ENCODE measurements at regions not wholly inside any gene's neighbourhood (a gene's known extent, or its start where the extent isn't known, plus 50 kb on each side); places are given as distances from the start of the nearest gene placed in this dataset.

DNA sequence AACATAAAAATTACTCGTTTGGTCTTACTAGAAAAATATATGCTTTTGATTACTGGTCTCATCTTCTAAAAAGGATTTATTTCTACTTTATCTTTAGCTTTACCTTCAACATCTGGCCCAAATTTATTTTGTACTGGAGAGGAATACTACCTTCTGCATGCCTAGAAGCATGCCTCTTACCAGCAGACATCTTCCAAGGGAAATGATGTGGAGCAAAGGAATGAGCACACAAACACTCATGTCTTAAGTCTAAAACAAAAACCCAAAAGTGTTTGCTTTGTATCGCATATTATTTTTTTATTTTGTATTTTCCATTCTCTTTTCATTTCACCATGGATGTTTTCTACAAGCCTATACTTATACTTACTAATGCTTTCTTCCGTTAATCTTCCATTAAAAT is 304.6 kb upstream of the KCNMB2 start:
- no peak overlapping the region for H3K4me3 ChIP-seq (ENCODE audit: low read length)
- H2AFZ ChIP-seq (ENCODE audit: low read depth, low read length) = no peak overlapping the region
- H3K27me3 ChIP-seq (ENCODE audit: insufficient read depth, low read length) = no peaks in the 10 kb centered on the region
- H3K36me3 ChIP-seq (ENCODE audit: insufficient read depth, low read length) = no peaks in the 10 kb centered on the region
- no peaks in the 10 kb centered on the region for H3K9me3 ChIP-seq (ENCODE audit: low read length)
- no peaks in the 10 kb centered on the region for H3K4me1 ChIP-seq (ENCODE audit: insufficient read depth, low read length)

- no peaks in the 10 kb centered on the region for H3K27me3 ChIP-seq (ENCODE audit: insufficient read depth, low read length)
- no peaks in the 10 kb centered on the region for H3K9me3 ChIP-seq (ENCODE audit: low read length)
- H3K4me3 ChIP-seq (ENCODE audit: low read length) = no peak overlapping the region
- no peaks in the 10 kb centered on the region for H3K36me3 ChIP-seq (ENCODE audit: insufficient read depth, low read length)
- H2AFZ ChIP-seq (ENCODE audit: low read depth, low read length) = no peak overlapping the region
- peaks cover 4% of the 10 kb centered on the region for H3K4me1 ChIP-seq (ENCODE audit: insufficient read depth, low read length)
These were observed 302.7 kb upstream of the KCNMB2 start for GRCh38 chr3:178233371-178234071.

- Histone ChIP-seq H3K9me3 (ENCODE audit: low read length) (no peaks in the 10 kb centered on the region), H3K4me3 (ENCODE audit: low read length) (no peak overlapping the region), H3K27me3 (ENCODE audit: insufficient read depth, low read length) (no peaks in the 10 kb centered on the region), H3K4me1 (ENCODE audit: insufficient read depth, low read length) (peaks cover 6% of the 10 kb centered on the region), H2AFZ (ENCODE audit: low read depth, low read length) (no peak overlapping the region), H3K36me3 (ENCODE audit: insufficient read depth, low read length) (no peaks in the 10 kb centered on the region)
These were observed 299.5 kb upstream of the KCNMB2 start for GRCh38 chr3:178236555-178237277.

DNA sequence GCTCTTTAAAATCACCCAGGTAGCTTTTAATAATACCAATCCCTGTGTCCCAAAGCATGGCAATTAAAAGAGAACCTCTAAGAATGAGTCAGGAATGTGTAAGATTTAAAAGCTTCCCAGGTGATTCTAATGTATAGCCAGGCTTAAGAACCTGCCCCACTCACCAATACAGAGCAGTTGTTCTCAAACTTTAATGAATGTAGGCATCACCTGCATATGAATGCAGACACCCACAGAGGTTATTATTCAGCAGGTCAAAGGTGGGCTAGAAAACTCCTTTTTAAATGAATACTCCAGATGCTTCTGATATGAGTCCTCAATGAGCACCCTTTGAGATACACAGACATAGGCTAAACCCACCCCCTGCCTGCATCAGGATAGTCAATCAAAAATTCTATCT is 298.1 kb upstream of the KCNMB2 start:
- Histone ChIP-seq H3K27me3 (ENCODE audit: insufficient read depth, low read length) (no peaks in the 10 kb centered on the region), H3K4me1 (ENCODE audit: insufficient read depth, low read length) (peaks cover 6% of the 10 kb centered on the region), H3K36me3 (ENCODE audit: insufficient read depth, low read length) (no peaks in the 10 kb centered on the region), H3K4me3 (ENCODE audit: low read length) (no peak overlapping the region), H2AFZ (ENCODE audit: low read depth, low read length) (no peak overlapping the region), H3K9me3 (ENCODE audit: low read length) (no peaks in the 10 kb centered on the region)

DNA sequence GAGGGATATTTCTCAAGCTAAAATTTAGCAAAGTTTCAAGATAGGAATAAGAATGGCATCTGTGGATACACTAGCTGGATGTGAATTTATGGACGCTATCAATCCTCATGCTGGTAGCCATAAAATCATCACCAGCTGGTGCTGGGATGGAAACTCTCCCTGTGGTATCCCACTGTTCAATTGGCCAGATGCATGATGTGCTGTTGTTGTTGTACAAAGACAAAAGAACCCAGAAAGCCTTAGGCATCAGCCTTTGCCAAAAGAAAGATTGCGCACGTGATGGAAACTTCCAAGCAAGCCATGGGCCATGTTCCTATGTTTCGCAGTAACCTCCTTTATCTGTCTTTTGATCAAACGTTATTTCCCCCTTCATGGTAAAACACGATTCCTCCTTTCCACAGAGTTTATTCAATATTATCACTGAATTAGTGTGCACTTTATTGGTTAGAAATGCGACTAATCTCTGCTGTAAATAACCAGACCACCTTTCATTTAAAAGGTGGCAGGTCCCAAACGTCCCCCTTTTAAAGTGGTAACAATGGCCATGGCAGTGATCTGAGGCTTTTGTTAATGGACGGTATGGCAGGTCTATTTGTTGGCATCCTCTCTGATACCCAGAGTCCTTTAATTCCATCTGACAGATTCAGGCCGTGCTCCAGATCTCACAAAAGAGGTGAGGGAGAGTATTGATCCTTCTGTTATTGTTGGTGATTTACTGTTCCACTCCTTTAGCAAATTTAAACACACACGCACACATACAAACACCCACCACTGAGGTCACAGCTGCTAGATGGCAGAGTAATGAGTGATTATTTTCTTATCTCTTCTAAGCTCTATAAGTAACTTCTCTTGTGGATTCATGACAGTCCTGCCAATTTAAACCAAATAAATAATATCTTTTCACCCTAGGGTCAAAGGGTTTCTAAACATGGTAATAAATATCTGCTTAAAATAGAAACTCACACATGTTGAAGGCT is 291.2 kb upstream of the KCNMB2 start:
- H3K4me3 ChIP-seq (ENCODE audit: low read length) = no peak overlapping the region
- H3K27me3 ChIP-seq (ENCODE audit: insufficient read depth, low read length) = no peaks in the 10 kb centered on the region
- H3K36me3 ChIP-seq (ENCODE audit: insufficient read depth, low read length) = no peaks in the 10 kb centered on the region
- no peaks in the 10 kb centered on the region for H3K4me1 ChIP-seq (ENCODE audit: insufficient read depth, low read length)
- H3K9me3 ChIP-seq (ENCODE audit: low read length) = no peaks in the 10 kb centered on the region
- H2AFZ ChIP-seq (ENCODE audit: low read depth, low read length) = no peak overlapping the region

- Histone ChIP-seq H2AFZ (ENCODE audit: low read depth, low read length) (no peak overlapping the region), H3K27me3 (ENCODE audit: insufficient read depth, low read length) (no peaks in the 10 kb centered on the region), H3K4me3 (ENCODE audit: low read length) (no peak overlapping the region), H3K9me3 (ENCODE audit: low read length) (no peaks in the 10 kb centered on the region), H3K4me1 (ENCODE audit: insufficient read depth, low read length) (no peaks in the 10 kb centered on the region), H3K36me3 (ENCODE audit: insufficient read depth, low read length) (no peaks in the 10 kb centered on the region)
These were observed 290.2 kb upstream of the KCNMB2 start for GRCh38 chr3:178246004-178246403.

DNA sequence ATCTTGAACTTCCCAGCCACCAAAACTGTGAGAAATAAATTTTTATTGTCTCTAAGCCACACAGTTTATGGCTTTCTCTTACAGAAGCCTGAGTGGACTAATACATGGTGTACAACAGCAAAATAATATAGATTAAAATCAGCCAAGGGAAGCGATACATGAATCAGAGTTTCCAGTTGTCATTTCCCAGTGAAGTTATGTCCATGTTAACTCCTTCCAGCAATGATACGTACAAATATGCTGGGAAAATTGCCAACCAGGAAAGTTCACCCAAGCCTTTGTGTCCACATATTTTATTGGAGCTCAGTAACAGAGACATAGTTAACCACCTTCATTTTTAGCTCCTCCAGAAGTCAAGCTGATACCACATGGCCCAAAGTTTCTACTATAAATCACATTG is 280.9 kb upstream of the KCNMB2 start:
- no peaks in the 10 kb centered on the region for H3K27me3 ChIP-seq (ENCODE audit: insufficient read depth, low read length)
- H3K4me1 ChIP-seq (ENCODE audit: insufficient read depth, low read length) = no peaks in the 10 kb centered on the region
- no peak overlapping the region for H2AFZ ChIP-seq (ENCODE audit: low read depth, low read length)
- H3K36me3 ChIP-seq (ENCODE audit: insufficient read depth, low read length) = no peaks in the 10 kb centered on the region
- H3K4me3 ChIP-seq (ENCODE audit: low read length) = no peak overlapping the region
- H3K9me3 ChIP-seq (ENCODE audit: low read length) = no peaks in the 10 kb centered on the region

DNA sequence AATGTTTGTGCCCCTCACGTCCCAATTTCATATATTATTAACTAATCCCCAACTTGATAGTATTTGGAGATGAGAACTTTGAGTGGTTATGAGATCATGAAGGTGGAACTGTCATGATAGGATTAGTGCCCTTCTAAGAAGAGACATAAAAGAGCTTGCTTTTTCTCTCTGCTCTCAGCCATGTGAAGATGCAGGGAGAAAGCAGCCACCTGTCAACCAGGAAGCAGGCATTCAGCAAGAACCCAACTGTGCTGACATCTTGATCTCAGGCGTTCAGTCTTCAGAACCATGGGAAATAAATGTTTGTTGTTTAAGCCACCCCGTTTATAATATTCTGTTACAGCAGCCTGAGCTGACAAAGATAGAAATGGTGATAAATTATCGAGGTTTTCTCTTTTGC is 278.7 kb upstream of the KCNMB2 start:
- H3K9me3 ChIP-seq (ENCODE audit: low read length) = no peaks in the 10 kb centered on the region
- no peaks in the 10 kb centered on the region for H3K27me3 ChIP-seq (ENCODE audit: insufficient read depth, low read length)
- H3K36me3 ChIP-seq (ENCODE audit: insufficient read depth, low read length) = no peaks in the 10 kb centered on the region
- peaks cover 11% of the 10 kb centered on the region for H3K4me1 ChIP-seq (ENCODE audit: insufficient read depth, low read length)
- H2AFZ ChIP-seq (ENCODE audit: low read depth, low read length) = no peak overlapping the region
- no peak overlapping the region for H3K4me3 ChIP-seq (ENCODE audit: low read length)

DNA sequence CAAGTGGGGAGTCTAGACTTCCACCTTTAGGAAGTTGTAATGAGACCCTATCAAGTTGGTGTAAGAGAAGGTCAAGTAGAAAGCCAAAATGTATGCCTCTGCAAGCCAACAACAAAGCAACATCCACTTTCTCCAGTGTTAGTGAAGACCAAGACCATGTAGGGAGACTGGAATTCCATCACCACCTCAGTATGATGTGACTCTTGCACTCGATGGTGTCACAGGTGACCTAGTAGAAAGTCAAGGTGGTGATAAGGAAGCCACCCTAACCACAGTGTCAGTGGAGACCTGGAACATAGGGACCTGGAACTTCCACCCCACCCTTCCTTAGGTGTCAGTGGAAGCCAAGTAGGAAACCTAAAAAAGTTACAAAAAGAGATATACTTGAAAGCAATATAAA is 278.1 kb upstream of the KCNMB2 start:
- H3K4me3 ChIP-seq (ENCODE audit: low read length) = no peak overlapping the region
- H2AFZ ChIP-seq (ENCODE audit: low read depth, low read length) = no peak overlapping the region
- H3K36me3 ChIP-seq (ENCODE audit: insufficient read depth, low read length) = no peaks in the 10 kb centered on the region
- H3K4me1 ChIP-seq (ENCODE audit: insufficient read depth, low read length) = peaks cover 11% of the 10 kb centered on the region
- no peaks in the 10 kb centered on the region for H3K27me3 ChIP-seq (ENCODE audit: insufficient read depth, low read length)
- H3K9me3 ChIP-seq (ENCODE audit: low read length) = no peaks in the 10 kb centered on the region

GRCh38 chr3:178259703-178260102 is 276.5 kb upstream of the KCNMB2 start:
- H2AFZ ChIP-seq (ENCODE audit: low read depth, low read length) = no peak overlapping the region
- H3K4me1 ChIP-seq (ENCODE audit: insufficient read depth, low read length) = peaks cover 11% of the 10 kb centered on the region
- H3K4me3 ChIP-seq (ENCODE audit: low read length) = no peak overlapping the region
- H3K9me3 ChIP-seq (ENCODE audit: low read length) = no peaks in the 10 kb centered on the region
- no peaks in the 10 kb centered on the region for H3K36me3 ChIP-seq (ENCODE audit: insufficient read depth, low read length)
- no peaks in the 10 kb centered on the region for H3K27me3 ChIP-seq (ENCODE audit: insufficient read depth, low read length)

GRCh38 chr3:178260887-178261565 is 275.2 kb upstream of the KCNMB2 start:
- Histone ChIP-seq H2AFZ (ENCODE audit: low read depth, low read length) (no peak overlapping the region), H3K4me3 (ENCODE audit: low read length) (no peak overlapping the region), H3K27me3 (ENCODE audit: insufficient read depth, low read length) (no peaks in the 10 kb centered on the region), H3K36me3 (ENCODE audit: insufficient read depth, low read length) (no peaks in the 10 kb centered on the region), H3K4me1 (ENCODE audit: insufficient read depth, low read length) (peaks cover 11% of the 10 kb centered on the region), H3K9me3 (ENCODE audit: low read length) (no peaks in the 10 kb centered on the region)

DNA sequence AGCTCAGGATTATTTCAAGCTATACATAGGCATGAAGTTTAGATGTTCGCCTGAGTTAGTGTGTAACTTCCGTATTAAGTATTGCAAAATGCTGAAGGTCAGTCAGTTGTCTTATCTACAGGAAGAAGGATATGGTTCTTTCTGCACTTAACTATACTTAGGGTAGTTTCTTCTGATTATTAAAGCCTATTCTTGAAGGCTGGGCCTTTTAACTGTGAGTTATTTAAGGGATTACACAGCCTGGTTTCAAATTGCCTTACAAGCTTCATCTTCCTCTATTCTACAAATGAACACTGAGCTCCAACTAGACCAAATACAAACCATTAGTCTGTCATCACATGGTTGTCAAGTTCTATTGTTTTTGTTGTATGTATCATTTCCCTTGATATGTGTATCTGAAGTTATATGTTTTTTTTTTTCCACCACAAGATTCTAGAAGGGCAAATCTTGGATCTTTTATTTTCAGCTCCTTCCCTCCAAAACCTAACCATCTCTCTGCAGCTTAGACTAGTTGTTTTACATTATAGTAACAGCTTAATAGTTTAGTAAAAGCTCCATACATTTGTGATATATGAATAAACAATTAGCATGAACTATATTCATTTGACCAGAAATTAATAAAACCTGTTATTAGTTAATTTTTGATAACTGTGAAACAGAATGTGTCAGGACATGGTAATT is 272.9 kb upstream of the KCNMB2 start:
- Histone ChIP-seq H3K4me3 (ENCODE audit: low read length) (no peak overlapping the region), H3K36me3 (ENCODE audit: insufficient read depth, low read length) (no peaks in the 10 kb centered on the region), H2AFZ (ENCODE audit: low read depth, low read length) (no peak overlapping the region), H3K9me3 (ENCODE audit: low read length) (no peaks in the 10 kb centered on the region), H3K27me3 (ENCODE audit: insufficient read depth, low read length) (no peaks in the 10 kb centered on the region), H3K4me1 (ENCODE audit: insufficient read depth, low read length) (peaks cover 11% of the 10 kb centered on the region)

All from neuron (in vitro differentiated cells).